ENCODE measurements at regions not wholly inside any gene's neighbourhood (a gene's known extent, or its start where the extent isn't known, plus 50 kb on each side); places are given as distances from the start of the nearest gene placed in this dataset.

DNA sequence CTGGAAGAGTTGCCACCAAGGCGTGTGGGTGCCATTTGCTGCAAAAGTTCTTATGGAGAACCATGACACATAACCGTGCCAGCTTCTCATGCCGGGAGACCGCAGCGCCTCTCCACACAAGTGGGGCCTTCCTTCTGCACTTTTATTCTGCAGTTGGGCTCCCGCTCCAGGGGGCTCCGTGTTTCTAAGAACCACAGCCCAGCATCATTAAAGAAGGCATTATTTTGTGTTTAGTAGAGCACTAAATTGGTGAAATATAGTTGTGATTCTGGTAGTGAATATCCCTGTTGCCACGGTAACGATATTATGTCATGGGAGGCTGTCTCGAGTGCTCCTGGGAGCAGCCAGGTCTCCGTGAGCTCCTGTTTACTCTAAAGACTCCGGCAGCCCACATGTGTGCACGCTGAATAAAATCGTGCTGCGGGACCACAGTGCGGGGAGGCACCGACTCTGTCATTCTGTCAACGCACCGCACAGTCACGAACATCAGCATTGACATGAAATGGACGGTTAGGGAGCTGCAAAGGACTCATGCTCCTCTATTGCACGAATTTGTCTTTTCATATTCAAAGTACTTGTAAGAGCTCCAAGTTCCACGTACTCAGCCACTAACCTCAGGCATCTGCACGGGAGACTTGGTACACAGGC, 68.8 kb upstream of the PITRM1 start:
- no peak for DNase-seq (ENCODE audit: low read depth in 2 of 2)

GRCh38 chr10:3239920-3240894, 67.6 kb upstream of the PITRM1 start:
- DNase-seq (ENCODE audit: low read depth in 2 of 2) = no peak

DNA sequence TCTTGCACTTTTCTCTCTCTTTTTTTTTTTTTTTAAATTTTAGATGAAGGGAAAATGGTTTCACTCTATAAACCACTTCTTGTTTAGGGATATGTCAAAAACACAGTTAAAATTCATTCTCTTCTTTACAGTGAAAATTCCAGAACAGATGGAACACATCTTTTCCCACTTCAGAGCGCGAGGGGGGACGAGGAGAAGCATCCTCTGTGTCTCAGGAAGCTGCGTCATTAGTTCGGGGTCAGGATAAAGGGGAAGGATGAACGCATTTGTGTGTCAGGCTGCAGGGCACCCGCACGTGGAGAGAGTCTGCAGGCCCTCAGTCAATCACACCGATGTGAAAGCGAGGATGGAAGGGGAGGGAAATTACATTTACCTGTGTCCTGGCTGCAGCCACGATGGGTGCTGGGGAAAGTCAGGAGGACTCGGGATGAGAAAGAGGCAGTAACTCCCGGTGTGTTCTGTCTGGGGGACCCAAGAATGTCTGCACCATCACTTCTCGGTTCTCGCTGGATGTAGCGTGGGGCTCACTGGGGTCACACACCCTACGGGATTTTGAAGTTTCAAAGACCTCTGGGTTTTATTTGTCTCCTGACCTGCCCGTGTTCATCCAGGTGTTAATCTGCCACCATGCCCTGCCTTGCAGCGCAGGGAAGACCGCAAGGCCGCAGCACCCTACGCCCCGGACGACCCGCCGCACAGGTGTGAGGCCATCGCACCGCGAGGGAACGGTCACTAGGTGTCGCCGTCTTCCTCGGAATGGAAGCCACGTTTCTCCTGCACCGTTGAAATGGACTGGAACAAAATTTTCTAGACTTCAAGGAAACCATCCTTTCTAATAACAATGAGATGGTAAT, 66.7 kb upstream of the PITRM1 start:
- DNase-seq (ENCODE audit: low read depth in 2 of 2) = no peak

- DNase-seq (ENCODE audit: low read depth in 2 of 2) = no peak
Observed at GRCh38 chr10:3238115-3238871, 65.7 kb upstream of the PITRM1 start.

DNA sequence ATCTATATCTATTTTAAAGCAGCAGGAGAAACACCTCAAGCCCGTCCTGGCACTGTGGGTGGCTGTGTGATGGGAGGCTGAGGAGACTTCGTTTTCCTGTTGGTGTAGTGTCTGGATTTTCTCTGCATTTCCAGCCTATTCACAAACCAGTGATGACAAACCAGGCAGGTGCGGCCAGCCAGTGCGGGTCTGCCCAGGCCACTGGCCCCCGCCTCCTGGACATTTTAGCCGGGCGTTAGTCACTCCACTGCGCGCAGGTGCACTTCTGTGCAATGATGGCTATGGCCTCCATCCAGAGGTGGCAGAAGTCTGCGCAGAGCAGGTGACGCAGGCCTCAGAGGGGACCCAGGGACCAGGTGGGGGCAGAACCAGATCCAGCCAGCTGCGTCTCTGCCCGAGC, 64.9 kb upstream of the PITRM1 start:
- DNase-seq (ENCODE audit: low read depth in 2 of 2) = no peak

GRCh38 chr10:3236644-3237404, 64.2 kb upstream of the PITRM1 start:
- no peak for DNase-seq (ENCODE audit: low read depth in 2 of 2)

GRCh38 chr10:3235996-3236510, 63.5 kb upstream of the PITRM1 start:
- no peak for DNase-seq (ENCODE audit: low read depth in 2 of 2)

DNA sequence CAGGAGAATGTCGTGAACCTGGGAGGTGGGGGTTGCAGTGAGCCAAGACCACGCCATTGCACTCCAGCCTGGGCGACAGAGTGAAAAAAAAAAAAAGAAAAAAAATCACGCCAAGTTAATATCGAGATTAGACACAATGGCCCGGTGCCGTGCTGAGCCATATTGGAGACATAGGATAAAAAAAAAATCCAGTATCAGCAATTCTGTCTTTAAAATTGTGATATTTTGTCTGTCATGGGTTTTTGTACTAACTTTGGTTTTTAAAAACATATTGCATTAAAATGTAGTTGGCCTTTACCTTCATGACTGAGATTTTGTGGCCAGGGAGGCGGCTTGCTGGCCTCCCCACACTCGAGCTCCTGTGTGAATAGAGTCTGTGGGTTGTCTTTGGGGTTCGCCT, 62.8 kb upstream of the PITRM1 start:
- DNase-seq (ENCODE audit: low read depth in 2 of 2) = no peak

- no peak for DNase-seq (ENCODE audit: low read depth in 2 of 2)
Observed at GRCh38 chr10:3233486-3233990, 61.0 kb upstream of the PITRM1 start.

- DNase-seq (ENCODE audit: low read depth in 2 of 2) = peak; percentile 61 to 74
Observed at GRCh38 chr10:3231951-3232730, 59.6 kb upstream of the PITRM1 start.

- no peak for DNase-seq (ENCODE audit: low read depth in 2 of 2)
Observed at GRCh38 chr10:3229815-3230214, 57.2 kb upstream of the PITRM1 start.

DNA sequence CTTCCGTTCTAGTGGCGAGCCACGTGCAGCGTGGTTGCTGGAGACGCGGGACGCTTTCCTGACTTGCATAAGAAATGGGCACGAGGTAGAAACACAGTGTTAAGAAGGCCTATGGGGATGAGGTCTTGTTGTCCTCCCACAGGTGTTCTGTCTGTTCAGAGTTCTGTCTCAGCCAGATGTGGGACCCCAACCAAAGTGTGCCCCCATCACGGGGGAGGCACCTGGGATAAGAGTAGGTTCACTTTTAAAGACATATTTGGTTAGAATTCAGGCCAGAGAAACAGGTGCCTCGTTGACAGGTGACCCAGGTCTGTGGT, 56.0 kb upstream of the PITRM1 start:
- DNase-seq (ENCODE audit: low read depth in 2 of 2) = no peak

- DNase-seq (ENCODE audit: low read depth in 2 of 2) = peak; percentile 87 to 89
Observed at GRCh38 chr10:3226960-3227744, 54.6 kb upstream of the PITRM1 start.

DNA sequence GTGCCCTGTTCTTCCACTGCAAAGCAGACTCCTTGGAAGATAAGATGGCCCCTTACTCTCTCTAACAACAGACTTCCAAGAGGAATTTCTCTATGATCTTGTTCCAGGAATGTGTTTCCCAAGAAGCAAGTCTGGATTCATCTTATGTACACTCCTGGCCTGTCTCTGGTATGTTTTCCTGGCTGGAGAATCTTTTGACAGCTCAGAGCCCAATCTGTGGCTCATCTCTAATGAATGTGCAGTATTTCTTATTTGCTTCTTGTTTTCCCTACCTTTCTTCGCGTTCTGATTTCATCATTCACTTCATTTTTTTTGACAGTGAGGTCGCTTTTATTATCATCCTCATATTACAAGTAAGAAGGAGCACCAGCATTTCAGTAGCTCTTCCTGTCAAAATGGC, 53.0 kb upstream of the PITRM1 start:
- peak; percentile 89 to 90 for DNase-seq (ENCODE audit: low read depth in 2 of 2)

DNA sequence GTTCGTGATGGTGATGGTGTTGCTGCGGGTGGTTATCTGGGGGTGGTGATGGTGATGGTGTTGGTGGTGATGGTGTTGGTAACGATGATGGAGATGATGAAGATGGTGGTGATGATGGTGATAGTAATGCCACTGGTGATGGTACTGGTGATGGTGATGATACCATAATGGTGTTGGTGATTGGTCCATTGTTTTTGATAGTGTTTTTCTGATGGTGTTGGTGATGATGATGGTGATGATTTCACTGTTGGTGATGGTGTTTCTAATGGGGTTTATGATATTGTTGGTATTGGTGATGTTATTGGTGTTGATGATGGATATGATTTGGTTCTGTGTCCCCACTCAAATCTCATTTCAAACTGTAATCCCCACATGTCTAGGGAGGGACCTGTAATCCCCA, 51.7 kb upstream of the PITRM1 start:
- DNase-seq (ENCODE audit: low read depth in 2 of 2) = no peak

- no peak for DNase-seq (ENCODE audit: low read depth in 2 of 2)
Observed at GRCh38 chr10:3222626-3223025, 50.0 kb upstream of the PITRM1 start.

Data from fibroblast of skin of left biceps (primary cell).